ENCODE measurements at regions not wholly inside any gene's neighbourhood (a gene's known extent, or its start where the extent isn't known, plus 50 kb on each side); places are given as distances from the start of the nearest gene placed in this dataset.

DNA sequence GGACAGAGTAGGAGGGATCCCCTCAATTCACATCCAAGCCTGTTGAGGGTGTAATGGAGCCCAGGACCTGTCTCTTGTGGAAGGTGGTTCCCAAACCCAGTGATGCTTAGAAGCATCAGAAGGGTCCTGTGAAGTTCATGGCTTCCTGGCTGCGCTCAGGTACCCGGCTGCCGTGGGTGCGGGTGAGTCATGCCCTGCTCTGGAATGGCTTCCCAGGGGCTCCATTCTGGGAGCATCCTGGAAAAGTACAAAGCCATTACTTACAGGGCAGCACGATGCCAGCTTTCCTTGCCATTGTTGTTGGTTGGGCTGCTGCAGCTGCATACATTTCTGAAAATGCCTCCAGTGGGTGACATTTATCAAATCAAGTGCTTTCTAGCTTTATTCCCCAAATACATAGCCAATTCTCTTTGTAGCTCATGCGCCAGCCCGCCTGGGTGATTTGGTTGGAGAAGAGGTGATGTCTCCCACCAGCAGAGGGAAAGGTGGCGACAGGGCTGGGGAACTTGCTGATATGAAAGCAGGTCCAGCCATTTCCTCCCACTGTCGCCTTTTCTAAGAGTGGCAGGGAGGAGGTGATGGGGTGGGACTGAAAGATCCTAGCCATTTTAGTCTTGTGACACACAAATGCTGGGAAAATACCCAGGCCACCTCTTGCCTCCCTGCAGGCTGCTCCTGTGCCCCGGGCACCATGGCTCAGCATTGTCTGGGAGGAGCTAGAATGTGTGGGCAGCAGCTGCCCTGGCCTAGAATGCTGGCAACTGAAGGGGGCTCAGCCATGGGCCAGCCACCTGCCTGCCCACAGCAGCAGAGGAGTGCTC, 65.9 kb upstream of the HPCAL1 start:
- H3K9me3 ChIP-seq (replicated peaks; ENCODE audit: control insufficient read depth, insufficient read depth, low read length) = no peaks in the 10 kb centered on the region
- no peak for TF ChIP-seq FOS (IDR thresholded peaks at IDR 0.05; ENCODE audit: borderline replicate concordance, insufficient read depth, low read length)
- no peak for TF ChIP-seq MYC (IDR thresholded peaks at IDR 0.05; ENCODE audit: low read depth, low read length)
- TF ChIP-seq, protein P1, sequence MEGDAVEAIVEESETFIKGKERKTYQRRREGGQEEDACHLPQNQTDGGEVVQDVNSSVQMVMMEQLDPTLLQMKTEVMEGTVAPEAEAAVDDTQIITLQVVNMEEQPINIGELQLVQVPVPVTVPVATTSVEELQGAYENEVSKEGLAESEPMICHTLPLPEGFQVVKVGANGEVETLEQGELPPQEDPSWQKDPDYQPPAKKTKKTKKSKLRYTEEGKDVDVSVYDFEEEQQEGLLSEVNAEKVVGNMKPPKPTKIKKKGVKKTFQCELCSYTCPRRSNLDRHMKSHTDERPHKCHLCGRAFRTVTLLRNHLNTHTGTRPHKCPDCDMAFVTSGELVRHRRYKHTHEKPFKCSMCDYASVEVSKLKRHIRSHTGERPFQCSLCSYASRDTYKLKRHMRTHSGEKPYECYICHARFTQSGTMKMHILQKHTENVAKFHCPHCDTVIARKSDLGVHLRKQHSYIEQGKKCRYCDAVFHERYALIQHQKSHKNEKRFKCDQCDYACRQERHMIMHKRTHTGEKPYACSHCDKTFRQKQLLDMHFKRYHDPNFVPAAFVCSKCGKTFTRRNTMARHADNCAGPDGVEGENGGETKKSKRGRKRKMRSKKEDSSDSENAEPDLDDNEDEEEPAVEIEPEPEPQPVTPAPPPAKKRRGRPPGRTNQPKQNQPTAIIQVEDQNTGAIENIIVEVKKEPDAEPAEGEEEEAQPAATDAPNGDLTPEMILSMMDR (IDR thresholded peaks at IDR 0.05; ENCODE audit: extremely low read depth in 1 of 2, insufficient read depth in 1 of 2, low read depth in 1 of 2, low read length in 2 of 2) = no peak
- TF ChIP-seq EZH2 (IDR thresholded peaks at IDR 0.05; ENCODE audit: borderline replicate concordance, low read depth, low read length, severe bottlenecking) = no peak
- TF ChIP-seq GATA2 (IDR thresholded peaks at IDR 0.05; ENCODE audit: insufficient read depth, insufficient read length, low read depth, low read length) = no peak
- TF ChIP-seq POLR2A (IDR thresholded peaks at IDR 0.05; ENCODE audit: low read depth, low read length) = no peak
- TF ChIP-seq, protein P2, sequence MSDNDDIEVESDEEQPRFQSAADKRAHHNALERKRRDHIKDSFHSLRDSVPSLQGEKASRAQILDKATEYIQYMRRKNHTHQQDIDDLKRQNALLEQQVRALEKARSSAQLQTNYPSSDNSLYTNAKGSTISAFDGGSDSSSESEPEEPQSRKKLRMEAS (IDR thresholded peaks at IDR 0.05; ENCODE audit: insufficient read depth, insufficient read length) = no peak
- no peak for TF ChIP-seq POLR2AphosphoS5 (IDR thresholded peaks at IDR 0.05; ENCODE audit: insufficient read depth, low read depth, low read length)
- no peak for TF ChIP-seq JUN (IDR thresholded peaks at IDR 0.05; ENCODE audit: borderline replicate concordance, insufficient read depth, insufficient read length, low read depth)
- no peaks in the 10 kb centered on the region for H3K9me1 ChIP-seq (replicated peaks; ENCODE audit: control insufficient read depth, extremely low read depth, insufficient read depth, low read length)
- BruUV-seq (replicated peaks) = no TSS peak
- CTCF ChIA-PET = interaction anchor here (1.4 to 1.7 kb wide), 2 partner anchors 74 to 198 kb away, joined by 3 to 4 read pairs; no protein-coding TSS in a partner anchor
- no peak overlapping the region for H3K4me2 ChIP-seq (ENCODE audit: insufficient read depth, low read length)
- H3K36me3 ChIP-seq (ENCODE audit: control insufficient read depth in 2 of 2, extremely low read depth in 1 of 2, insufficient read depth in 2 of 2, low read length in 2 of 2) = no peaks in the 10 kb centered on the region
- H3K4me3 ChIP-seq (replicated peaks in 1 of 3; ENCODE audit: insufficient read depth in 1 of 3, low read depth in 1 of 3, low read length in 3 of 3) = no peak overlapping the region
- dilution Hi-C loops (cut with MboI; ENCODE audit: extremely low pct_ligation_motif_present, low sequenced_read_pairs) (no loop called here), intact Hi-C loops (cut with micrococcal nuclease) (no loop called here)
- POLR2A ChIA-PET = no interaction called here
- no peak overlapping the region for H3K9ac ChIP-seq (replicated peaks; ENCODE audit: extremely low read depth, insufficient read depth, low read length)
- no peaks in the 10 kb centered on the region for H3K79me2 ChIP-seq (ENCODE audit: control insufficient read depth, insufficient read depth, low read length)
- H2AFZ ChIP-seq (ENCODE audit: low read depth, low read length) = no peak overlapping the region
- no peaks in the 10 kb centered on the region for H4K20me1 ChIP-seq (replicated peaks; ENCODE audit: control insufficient read depth, extremely low read depth, insufficient read depth, low read length)
- no peak for FAIRE-seq
- H3K27ac ChIP-seq (ENCODE audit: insufficient read depth, low read depth, low read length) = no peak overlapping the region
- H3K4me1 ChIP-seq (ENCODE audit: control insufficient read depth, extremely low read depth, insufficient read depth, low read length) = peaks cover 2% of the 10 kb centered on the region
- no peaks in the 10 kb centered on the region for H3K27me3 ChIP-seq (ENCODE audit: control insufficient read depth in 2 of 2, insufficient read depth in 2 of 2, low read length in 2 of 2)
- no peak for DNase-seq (ENCODE audit: low read depth, low spot score)

Data from endothelial cell of umbilical vein (primary cell).